Neural cell (in vitro differentiated cells): ENCODE measurements at regions not wholly inside any gene's neighbourhood (a gene's known extent, or its start where the extent isn't known, plus 50 kb on each side); places are given as distances from the start of the nearest gene placed in this dataset.

Experiments
- H2AFZ ChIP-seq: fragments of 200-600, 300-800 bp; sonication (generic), shearing (Covaris generic); 2 replicates; pipeline ENCODE4 v1.6.0; 2014; ENCODE audit warnings: low read depth, mild to moderate bottlenecking, antibody characterized with exemption, low read length, moderate library complexity
- H3F3A ChIP-seq: fragments of 200-600 bp; shearing (Covaris generic); 2 replicates; pipeline ENCODE4 v1.6.1; 2016; ENCODE audit warnings: mild to moderate bottlenecking, moderate library complexity, mixed read lengths, antibody characterized with exemption, low read length; ENCODE audit not compliant: insufficient read depth, poor library complexity, severe bottlenecking
- H3K27ac ChIP-seq: fragments of 200-600, 300-800 bp; sonication (generic), shearing (Covaris generic); 2 replicates; pipeline ENCODE4 v1.5.1; 2014; ENCODE audit warnings: mild to moderate bottlenecking, low read length, moderate library complexity
- H3K27me3 ChIP-seq: fragments of 300-800, 200-600 bp; sonication (generic), shearing (Covaris generic); 2 replicates; pipeline ENCODE4 v1.6.0; 2014; ENCODE audit warnings: mild to moderate bottlenecking, low read depth, low read length, moderate library complexity; ENCODE audit not compliant: insufficient read depth
- H3K36me3 ChIP-seq: fragments of 300-800, 200-600 bp; sonication (generic), shearing (Covaris generic); 2 replicates; pipeline ENCODE4 v1.5.1; 2014; ENCODE audit warnings: mild to moderate bottlenecking, antibody characterized with exemption, low read length, moderate library complexity; ENCODE audit not compliant: insufficient read depth
- H3K4me2 ChIP-seq: fragments of 300-800, 200-600 bp; sonication (generic), shearing (Covaris generic); 2 replicates; pipeline ENCODE4 v1.6.0; 2014; ENCODE audit warnings: mild to moderate bottlenecking, low read length
- H3K4me3 ChIP-seq: fragments of 300-800, 200-600 bp; sonication (generic), shearing (Covaris generic); 2 replicates; pipeline ENCODE4 v1.5.1; 2014; ENCODE audit warnings: mild to moderate bottlenecking, low read length, moderate library complexity
- H3K79me2 ChIP-seq: fragments of 200-600 bp; shearing (Covaris generic); replicated peaks from 2 replicates; pipeline ENCODE4 v1.6.0; 2014; ENCODE audit warnings: mild to moderate bottlenecking, low read length, moderate library complexity; ENCODE audit not compliant: insufficient read depth
- H3K9ac ChIP-seq: fragments of 300-800, 200-600 bp; sonication (generic), shearing (Covaris generic); 2 replicates; pipeline ENCODE4 v1.6.1; 2016; ENCODE audit warnings: mild to moderate bottlenecking, low read length, mixed read lengths
- H3K9me2 ChIP-seq: fragments of 200-600 bp; shearing (Covaris generic); 2 replicates; pipeline ENCODE4 v1.6.1; 2016; ENCODE audit warnings: mild to moderate bottlenecking, low read length, mixed read lengths; ENCODE audit not compliant: insufficient read depth
- H3K9me3 ChIP-seq: fragments of 200-600, 300-800 bp; sonication (generic), shearing (Covaris generic); 2 replicates; pipeline ENCODE4 v1.6.1; 2016; ENCODE audit warnings: mild to moderate bottlenecking, mixed run types, low read length, moderate library complexity, mixed read lengths
- H4K20me1 ChIP-seq: fragments of 200-600 bp; shearing (Covaris generic); 2 replicates; pipeline ENCODE4 v1.6.1; 2016; ENCODE audit warnings: mild to moderate bottlenecking, mixed run types; ENCODE audit not compliant: insufficient read depth
- EP300 ChIP-seq: fragments of 450-650 bp; conservative IDR thresholded peaks from 2 replicates; pipeline ENCODE4 v1.6.1; 2014; ENCODE audit warnings: antibody characterized with exemption, mild to moderate bottlenecking, moderate library complexity; ENCODE audit not compliant: poor library complexity, severe bottlenecking
- EZH2 ChIP-seq: fragments of 200-600, 300-800 bp; shearing (Covaris generic), sonication (generic); IDR thresholded peaks from 2 replicates; pipeline ENCODE4 v1.6.1; 2014; ENCODE audit warnings: antibody characterized with exemption, low read length, borderline replicate concordance, mild to moderate bottlenecking; ENCODE audit not compliant: insufficient read depth, poor library complexity, severe bottlenecking
- MXI1 ChIP-seq: fragments of 450-650 bp; conservative IDR thresholded peaks from 2 replicates; pipeline ENCODE4 v1.6.1; 2014; ENCODE audit warnings: antibody characterized with exemption, mild to moderate bottlenecking; ENCODE audit not compliant: poor library complexity, severe bottlenecking
- POLR2AphosphoS5 ChIP-seq: IDR thresholded peaks from 2 replicates; pipeline ENCODE4 v1.6.1; 2012
- RAD21 ChIP-seq: fragments of 450-650 bp; conservative IDR thresholded peaks from 2 replicates; pipeline ENCODE4 v1.6.1; 2014; ENCODE audit warnings: antibody characterized with exemption, mild to moderate bottlenecking, moderate library complexity
- REST ChIP-seq: IDR thresholded peaks from 2 replicates; pipeline ENCODE4 v1.6.1; 2012; ENCODE audit warnings: borderline replicate concordance
- SMC3 ChIP-seq: fragments of 450-650 bp; conservative IDR thresholded peaks from 2 replicates; pipeline ENCODE4 v1.6.1; 2014; ENCODE audit warnings: antibody characterized with exemption, mild to moderate bottlenecking, moderate library complexity; ENCODE audit not compliant: poor library complexity
- TAF1 ChIP-seq: IDR thresholded peaks from 2 replicates; pipeline ENCODE4 v1.6.1; 2012; ENCODE audit warnings: low read depth
- TF ChIP-seq, protein P1 (sequence below): fragments of 450-650 bp; IDR thresholded peaks from 2 replicates; pipeline ENCODE4 v1.5.1; 2014; ENCODE audit warnings: antibody characterized with exemption, mild to moderate bottlenecking, moderate library complexity; ENCODE audit not compliant: poor library complexity, severe bottlenecking

DNA sequence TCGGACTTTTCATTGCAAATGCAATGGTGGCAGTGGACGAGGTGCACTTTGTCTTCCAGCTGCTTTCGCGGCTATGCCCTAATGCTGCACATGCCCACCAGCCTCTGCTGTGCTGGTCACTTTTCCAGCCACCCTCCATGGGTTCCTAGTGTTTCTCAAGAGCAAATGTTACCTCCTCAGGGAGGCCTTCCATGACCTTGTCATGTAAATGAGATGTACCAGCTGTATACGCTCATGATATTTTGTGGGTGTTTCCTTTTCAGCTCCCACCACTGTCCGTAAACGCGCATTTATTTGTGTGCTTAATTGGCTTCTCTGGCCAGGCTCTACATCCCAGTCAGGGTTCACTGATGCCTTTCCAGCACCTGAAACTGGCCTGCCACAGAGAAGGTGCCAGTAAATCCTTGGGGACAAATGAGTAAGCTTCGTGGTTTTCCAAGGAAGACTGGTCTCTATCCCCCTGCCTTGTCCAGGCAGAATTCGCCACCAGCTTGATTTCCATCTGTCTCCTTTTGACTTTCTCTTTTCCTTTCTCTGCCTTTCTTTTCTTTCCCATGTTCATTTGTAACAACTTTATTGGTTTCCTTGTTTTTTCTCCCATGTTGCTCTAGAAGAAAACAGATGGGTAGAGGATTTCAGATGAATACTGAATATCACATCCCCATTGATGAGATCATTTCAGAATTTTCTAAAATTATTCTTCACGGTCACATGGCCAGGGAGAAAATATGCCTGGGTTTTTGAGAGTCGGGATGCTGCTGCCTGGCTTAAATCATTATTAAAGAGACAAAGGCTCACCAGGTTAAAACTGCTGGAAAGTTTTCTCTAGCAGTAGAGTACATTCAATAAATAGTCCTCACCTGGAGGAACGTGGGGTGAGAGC, 82.5 kb downstream of the CHST2 start:
- H3K9me3 ChIP-seq: no peaks in the 10 kb centered on the region
- H3K9me2 ChIP-seq: no peaks in the 10 kb centered on the region
- H3K4me2 ChIP-seq: no peak overlapping the region
- no peak overlapping the region for H2AFZ ChIP-seq
- H4K20me1 ChIP-seq: no peaks in the 10 kb centered on the region
- peaks cover 18% of the 10 kb centered on the region for H3K27me3 ChIP-seq
- no peak overlapping the region for H3K27ac ChIP-seq
- H3K4me3 ChIP-seq: no peak overlapping the region
- no peaks in the 10 kb centered on the region for H3F3A ChIP-seq
- no peaks in the 10 kb centered on the region for H3K36me3 ChIP-seq
- no peaks in the 10 kb centered on the region for H3K79me2 ChIP-seq
- no peak overlapping the region for H3K9ac ChIP-seq
- no peak for TF ChIP-seq SMC3
- TF ChIP-seq MXI1: no peak
- no peak for TF ChIP-seq TAF1
- no peak for TF ChIP-seq EP300

DNA sequence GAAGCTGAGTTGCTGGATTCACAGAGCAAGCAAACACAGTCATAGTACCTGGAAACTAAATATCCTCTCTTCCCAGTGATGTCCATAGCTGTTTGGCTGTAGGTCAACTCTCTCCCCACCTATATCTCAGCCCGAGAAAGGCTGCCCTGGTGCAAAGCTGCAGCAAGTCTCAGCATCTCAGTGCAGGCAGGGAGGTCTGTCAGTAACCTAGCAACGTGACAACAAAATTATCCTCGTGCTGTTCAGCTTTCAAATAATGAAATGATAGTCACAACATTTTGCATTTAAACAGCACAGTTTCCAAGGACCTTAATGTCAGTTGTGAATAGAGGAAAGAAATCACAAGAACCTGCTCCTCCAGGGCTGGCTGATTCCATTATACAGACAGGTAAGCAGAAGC, 83.6 kb downstream of the CHST2 start:
- Histone ChIP-seq H3K27me3 (peaks cover 18% of the 10 kb centered on the region), H3K27ac (no peak overlapping the region), H3K9ac (no peak overlapping the region), H3K4me3 (no peak overlapping the region), H3K4me2 (no peak overlapping the region), H3K9me3 (no peaks in the 10 kb centered on the region), H3K79me2 (no peaks in the 10 kb centered on the region), H2AFZ (no peak overlapping the region), H3F3A (no peaks in the 10 kb centered on the region), H3K36me3 (no peaks in the 10 kb centered on the region), H4K20me1 (no peaks in the 10 kb centered on the region), H3K9me2 (no peaks in the 10 kb centered on the region)
- TF ChIP-seq SMC3: no peak
- TF ChIP-seq MXI1: peak; percentile 54
- TF ChIP-seq EP300: peak; percentile 97
- peak; percentile 24 for TF ChIP-seq RAD21
- peak; percentile 99 for TF ChIP-seq POLR2AphosphoS5
- no peak for TF ChIP-seq EZH2

GRCh38 chr3:143203848-143204247, 84.3 kb downstream of the CHST2 start:
- TF ChIP-seq POLR2AphosphoS5 (no peak), MXI1 (no peak), SMC3 (no peak), TAF1 (no peak), EZH2 (no peak), EP300 (no peak), RAD21 (no peak), REST (no peak)
- TF ChIP-seq, protein P1, sequence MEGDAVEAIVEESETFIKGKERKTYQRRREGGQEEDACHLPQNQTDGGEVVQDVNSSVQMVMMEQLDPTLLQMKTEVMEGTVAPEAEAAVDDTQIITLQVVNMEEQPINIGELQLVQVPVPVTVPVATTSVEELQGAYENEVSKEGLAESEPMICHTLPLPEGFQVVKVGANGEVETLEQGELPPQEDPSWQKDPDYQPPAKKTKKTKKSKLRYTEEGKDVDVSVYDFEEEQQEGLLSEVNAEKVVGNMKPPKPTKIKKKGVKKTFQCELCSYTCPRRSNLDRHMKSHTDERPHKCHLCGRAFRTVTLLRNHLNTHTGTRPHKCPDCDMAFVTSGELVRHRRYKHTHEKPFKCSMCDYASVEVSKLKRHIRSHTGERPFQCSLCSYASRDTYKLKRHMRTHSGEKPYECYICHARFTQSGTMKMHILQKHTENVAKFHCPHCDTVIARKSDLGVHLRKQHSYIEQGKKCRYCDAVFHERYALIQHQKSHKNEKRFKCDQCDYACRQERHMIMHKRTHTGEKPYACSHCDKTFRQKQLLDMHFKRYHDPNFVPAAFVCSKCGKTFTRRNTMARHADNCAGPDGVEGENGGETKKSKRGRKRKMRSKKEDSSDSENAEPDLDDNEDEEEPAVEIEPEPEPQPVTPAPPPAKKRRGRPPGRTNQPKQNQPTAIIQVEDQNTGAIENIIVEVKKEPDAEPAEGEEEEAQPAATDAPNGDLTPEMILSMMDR: no peak
- H3K79me2 ChIP-seq: no peaks in the 10 kb centered on the region
- no peak overlapping the region for H2AFZ ChIP-seq
- H3K27me3 ChIP-seq: peaks cover 18% of the 10 kb centered on the region
- no peak overlapping the region for H3K4me3 ChIP-seq
- H3K36me3 ChIP-seq: no peaks in the 10 kb centered on the region
- no peak overlapping the region for H3K27ac ChIP-seq
- H3K9me3 ChIP-seq: no peaks in the 10 kb centered on the region
- H3F3A ChIP-seq: no peaks in the 10 kb centered on the region
- no peak overlapping the region for H3K9ac ChIP-seq
- no peak overlapping the region for H3K4me2 ChIP-seq
- H4K20me1 ChIP-seq: no peaks in the 10 kb centered on the region
- no peaks in the 10 kb centered on the region for H3K9me2 ChIP-seq
